Fibroblast of lung (primary cell): ENCODE measurements at regions not wholly inside any gene's neighbourhood (a gene's known extent, or its start where the extent isn't known, plus 50 kb on each side); places are given as distances from the start of the nearest gene placed in this dataset.

ENCODE experiments used
- DNase-seq, 2 donors: peaks; one replicate each; pipeline versions ENCODE4 v3.0.0 to v3.0.0-alpha.2; 2010; ENCODE audit warnings: low read depth in 2 of 2
- H2AFZ ChIP-seq: 2 replicates; pipeline ENCODE4 v1.5.1; 2012; ENCODE audit warnings: low read length, control low read depth, inconsistent platforms
- H3K27ac ChIP-seq: 2 replicates; pipeline ENCODE4 v1.5.1; 2011; ENCODE audit warnings: low read length, control low read depth; ENCODE audit not compliant: insufficient read depth
- H3K27me3 ChIP-seq: 2 replicates; pipeline ENCODE4 v1.5.1; 2011; ENCODE audit warnings: mild to moderate bottlenecking, low read length; ENCODE audit not compliant: control insufficient read depth, insufficient read depth
- H3K36me3 ChIP-seq: 2 replicates; pipeline ENCODE4 v1.5.1; 2011; ENCODE audit warnings: low read length; ENCODE audit not compliant: control insufficient read depth, insufficient read depth
- H3K4me1 ChIP-seq: 2 replicates; pipeline ENCODE4 v1.5.1; 2011; ENCODE audit warnings: low read length; ENCODE audit not compliant: control insufficient read depth, insufficient read depth; ENCODE audit errors: extremely low read depth
- H3K4me2 ChIP-seq: 2 replicates; pipeline ENCODE4 v1.5.1; 2011; ENCODE audit warnings: low read length, control low read depth; ENCODE audit not compliant: insufficient read depth; ENCODE audit errors: extremely low read depth
- H3K4me3 ChIP-seq, 4 experiments: fragments of 200-600 bp in 1 of 4; sonication (generic) in 1 of 4; replicated peaks in 1 of 4; 2 replicates each; pipeline ENCODE4 v1.5.1; 2011 to 2016; ENCODE audit warnings: low read length in 4 of 4, low read depth in 3 of 4, mild to moderate bottlenecking in 3 of 4, control low read depth in 2 of 4, inconsistent platforms in 1 of 4, mixed read lengths in 1 of 4; ENCODE audit not compliant: insufficient read depth in 1 of 4; ENCODE audit errors: control extremely low read depth in 1 of 4
- H3K79me2 ChIP-seq: 2 replicates; pipeline ENCODE4 v1.5.1; 2012; ENCODE audit warnings: mild to moderate bottlenecking, low read length, inconsistent platforms; ENCODE audit not compliant: control insufficient read depth, insufficient read depth
- H3K9ac ChIP-seq: 2 replicates; pipeline ENCODE4 v1.5.1; 2011; ENCODE audit warnings: mild to moderate bottlenecking, low read length, control low read depth; ENCODE audit not compliant: insufficient read depth
- H3K9me3 ChIP-seq: 2 replicates; pipeline ENCODE4 v1.5.1; 2012; ENCODE audit warnings: low read depth, low read length; ENCODE audit not compliant: control insufficient read depth, insufficient read depth
- H4K20me1 ChIP-seq: 2 replicates; pipeline ENCODE4 v1.5.1; 2011; ENCODE audit warnings: low read length; ENCODE audit not compliant: control insufficient read depth, insufficient read depth; ENCODE audit errors: extremely low read depth
- CTCF ChIP-seq, 2 donors: IDR thresholded peaks in 1 of 2; conservative IDR thresholded peaks in 1 of 2; 1 replicate in 1 of 2; 2 replicates in 1 of 2; pipeline ENCODE4 v1.5.1; 2011 to 2012; ENCODE audit warnings: low read length in 2 of 2, control low read depth in 1 of 2, inconsistent platforms in 1 of 2, low read depth in 1 of 2, mild to moderate bottlenecking in 1 of 2
- EZH2 ChIP-seq: IDR thresholded peaks from 2 replicates; pipeline ENCODE4 v1.5.1; 2012; ENCODE audit warnings: low read length, control low read depth, mild to moderate bottlenecking; ENCODE audit errors: missing control alignments

GRCh38 chr14:85873006-85873405, 343.1 kb downstream of the FLRT2 start:
- no peaks in the 10 kb centered on the region for H3K9me3 ChIP-seq
- H3K4me3 ChIP-seq, result no peak overlapping the region
- no peaks in the 10 kb centered on the region for H3K4me1 ChIP-seq
- H3K4me2 ChIP-seq, result no peak overlapping the region
- DNase-seq, result no peak
- no peaks in the 10 kb centered on the region for H3K36me3 ChIP-seq
- no peak overlapping the region for H2AFZ ChIP-seq
- TF ChIP-seq CTCF (conservative IDR thresholded peaks at IDR 0.05 in 1 of 2, IDR thresholded peaks at IDR 0.05 in 1 of 2; ENCODE audit: low read depth in 1 of 2, low read length in 2 of 2), result no peak
- no peak for TF ChIP-seq EZH2
- no peaks in the 10 kb centered on the region for H3K79me2 ChIP-seq
- no peaks in the 10 kb centered on the region for H3K27me3 ChIP-seq
- H3K9ac ChIP-seq, result no peak overlapping the region
- H3K27ac ChIP-seq, result no peak overlapping the region
- no peaks in the 10 kb centered on the region for H4K20me1 ChIP-seq

- DNase-seq, result no peak
- TF ChIP-seq EZH2 (no peak), CTCF (conservative IDR thresholded peaks at IDR 0.05 in 1 of 2, IDR thresholded peaks at IDR 0.05 in 1 of 2; ENCODE audit: low read depth in 1 of 2, low read length in 2 of 2) (no peak)
Measured at GRCh38 chr14:85867450-85867849, 337.5 kb downstream of the FLRT2 start.

GRCh38 chr14:85865701-85866100, 335.8 kb downstream of the FLRT2 start:
- no peaks in the 10 kb centered on the region for H3K79me2 ChIP-seq

More at GRCh38 chr14:85867450-85867849, 337.5 kb downstream of the FLRT2 start:
- no peaks in the 10 kb centered on the region for H4K20me1 ChIP-seq
- H2AFZ ChIP-seq, result no peak overlapping the region
- no peaks in the 10 kb centered on the region for H3K36me3 ChIP-seq
- no peak overlapping the region for H3K4me2 ChIP-seq
- H3K4me1 ChIP-seq, result no peaks in the 10 kb centered on the region
- H3K79me2 ChIP-seq, result no peaks in the 10 kb centered on the region
- no peak overlapping the region for H3K9ac ChIP-seq
- H3K4me3 ChIP-seq, result no peak overlapping the region
- H3K27me3 ChIP-seq, result no peaks in the 10 kb centered on the region
- no peak overlapping the region for H3K27ac ChIP-seq
- no peaks in the 10 kb centered on the region for H3K9me3 ChIP-seq

More at GRCh38 chr14:85865701-85866100, 335.8 kb downstream of the FLRT2 start:
- TF ChIP-seq CTCF (conservative IDR thresholded peaks at IDR 0.05 in 1 of 2, IDR thresholded peaks at IDR 0.05 in 1 of 2; ENCODE audit: low read depth in 1 of 2, low read length in 2 of 2) (no peak), EZH2 (no peak)
- H3K4me2 ChIP-seq, result no peak overlapping the region
- no peak overlapping the region for H2AFZ ChIP-seq
- no peak overlapping the region for H3K4me3 ChIP-seq
- no peak overlapping the region for H3K27ac ChIP-seq
- H3K27me3 ChIP-seq, result no peaks in the 10 kb centered on the region
- no peaks in the 10 kb centered on the region for H3K4me1 ChIP-seq
- H3K9me3 ChIP-seq, result no peaks in the 10 kb centered on the region
- no peak for DNase-seq
- H3K9ac ChIP-seq, result no peak overlapping the region
- no peaks in the 10 kb centered on the region for H3K36me3 ChIP-seq
- no peaks in the 10 kb centered on the region for H4K20me1 ChIP-seq
